ENCODE measurements at regions not wholly inside any gene's neighbourhood (a gene's known extent, or its start where the extent isn't known, plus 50 kb on each side); places are given as distances from the start of the nearest gene placed in this dataset.

DNA sequence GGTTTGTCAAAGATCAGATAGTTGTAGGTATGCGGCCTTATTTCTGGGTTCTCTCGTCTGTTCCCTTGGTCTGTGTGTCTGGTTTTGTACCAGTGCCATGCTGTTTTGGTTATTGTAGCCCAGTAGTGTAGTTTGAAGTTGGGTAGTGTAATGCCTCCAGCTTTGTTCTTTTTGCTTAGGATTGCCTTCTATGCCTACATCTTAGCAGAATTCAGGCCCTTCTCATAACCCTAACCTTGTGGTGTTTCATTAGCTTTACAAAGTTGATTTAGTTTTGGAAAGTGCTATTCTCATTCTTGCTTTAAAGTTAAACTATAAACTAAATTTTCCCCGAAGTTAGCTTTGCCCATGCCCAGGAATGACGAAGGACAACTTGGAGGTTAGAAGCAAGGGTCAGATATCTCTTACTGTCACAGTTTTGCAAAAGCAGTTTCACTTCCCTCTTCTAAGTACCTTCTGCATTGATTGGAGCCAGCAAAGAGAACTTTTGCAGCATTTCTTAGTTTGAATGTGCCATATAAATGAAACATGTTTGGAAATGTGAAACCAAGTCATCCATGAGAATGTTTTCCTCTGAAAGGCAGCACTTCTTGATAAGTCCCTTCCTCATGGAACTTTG lies 274.3 kb upstream of the DMRT1 start:
- no peaks in the 10 kb centered on the region for H3K9me1 ChIP-seq (ENCODE audit: insufficient read depth, low read length)
- no peak overlapping the region for H4K8ac ChIP-seq (ENCODE audit: low read depth in 2 of 2, low read length in 2 of 2)
- H3K4me3 ChIP-seq (ENCODE audit: insufficient read depth, low read depth, low read length) = no peak overlapping the region
- no CpG with 5 or more reads among the region's 4 CpGs for WGBS, 2 experiments (ENCODE audit: extremely low coverage in 2 of 2, insufficient read length in 1 of 2)
- H2AK9ac ChIP-seq (replicated peaks; ENCODE audit: low read depth, low read length, poor library complexity) = no peak overlapping the region
- no peaks in the 10 kb centered on the region for H3K9me3 ChIP-seq (ENCODE audit: control insufficient read depth, insufficient read depth, low read length)
- ChIA-PET POLR2A (ENCODE audit: unreplicated experiment) (no interaction called here), CTCF (no interaction called here)
- no peak overlapping the region for H4K91ac ChIP-seq (ENCODE audit: insufficient read depth, low read depth, low read length)
- no peak overlapping the region for H2BK5ac ChIP-seq (ENCODE audit: low read depth, low read length, poor library complexity, severe bottlenecking)
- dilution Hi-C loops (cut with HindIII; ENCODE audit: low sequenced_read_pairs, unreplicated experiment) = no loop called here
- H2BK20ac ChIP-seq (ENCODE audit: low read depth, low read length) = no peak overlapping the region
- BruUV-seq (replicated peaks) = no TSS peak
- H3K4me1 ChIP-seq (ENCODE audit: control insufficient read depth, insufficient read depth, low read length) = no peaks in the 10 kb centered on the region
- H3K27ac ChIP-seq (ENCODE audit: insufficient read depth, low read length) = no peak overlapping the region
- intact Hi-C loops (cut with micrococcal nuclease) = no loop called here
- no peak overlapping the region for H3K4ac ChIP-seq (ENCODE audit: low read depth, low read length)
- H3K56ac ChIP-seq (ENCODE audit: extremely low read depth, insufficient read depth, low read length) = no peak overlapping the region
- no peak overlapping the region for H3K14ac ChIP-seq (replicated peaks; ENCODE audit: low read depth, low read length)
- no peak overlapping the region for H3K9ac ChIP-seq (ENCODE audit: low read depth, low read length)
- no peak overlapping the region for H3K23ac ChIP-seq (ENCODE audit: low read depth, low read length)
- no peak overlapping the region for H2BK120ac ChIP-seq (ENCODE audit: low read depth, low read length)
- H4K5ac ChIP-seq (ENCODE audit: low read depth, low read length) = no peak overlapping the region
- no peaks in the 10 kb centered on the region; the same call in none of the 2 replicates for H3K27me3 ChIP-seq (ENCODE audit: control insufficient read depth, insufficient read depth, low read length)
- H2AFZ ChIP-seq (replicated peaks; ENCODE audit: low read length, poor library complexity) = no peak overlapping the region
- H3K79me1 ChIP-seq (ENCODE audit: low read depth in 1 of 2, low read length in 2 of 2) = no peaks in the 10 kb centered on the region
- TF ChIP-seq MAZ (IDR thresholded peaks at IDR 0.05; ENCODE audit: borderline replicate concordance, low read depth, low read length) (no peak), BHLHE40 (IDR thresholded peaks at IDR 0.05; ENCODE audit: low read depth, low read length) (no peak), POLR2A (IDR thresholded peaks at IDR 0.05; ENCODE audit: low read depth, low read length) (no peak), MXI1 (IDR thresholded peaks at IDR 0.05; ENCODE audit: borderline replicate concordance, low read depth, low read length) (no peak), RAD21 (IDR thresholded peaks at IDR 0.05; ENCODE audit: low read length) (no peak), MAFK (IDR thresholded peaks at IDR 0.05; ENCODE audit: low read depth, low read length) (no peak), SMC3 (IDR thresholded peaks at IDR 0.05; ENCODE audit: low read depth, low read length) (no peak), CEBPB (IDR thresholded peaks at IDR 0.05; ENCODE audit: low read depth, low read length) (no peak), FOS (IDR thresholded peaks at IDR 0.05; ENCODE audit: low read depth, low read length) (no peak), RCOR1 (IDR thresholded peaks at IDR 0.05; ENCODE audit: insufficient replicate concordance, low read length) (no peak), CHD1 (IDR thresholded peaks at IDR 0.05; ENCODE audit: low read depth, low read length) (no peak)
- TF ChIP-seq, protein P1, sequence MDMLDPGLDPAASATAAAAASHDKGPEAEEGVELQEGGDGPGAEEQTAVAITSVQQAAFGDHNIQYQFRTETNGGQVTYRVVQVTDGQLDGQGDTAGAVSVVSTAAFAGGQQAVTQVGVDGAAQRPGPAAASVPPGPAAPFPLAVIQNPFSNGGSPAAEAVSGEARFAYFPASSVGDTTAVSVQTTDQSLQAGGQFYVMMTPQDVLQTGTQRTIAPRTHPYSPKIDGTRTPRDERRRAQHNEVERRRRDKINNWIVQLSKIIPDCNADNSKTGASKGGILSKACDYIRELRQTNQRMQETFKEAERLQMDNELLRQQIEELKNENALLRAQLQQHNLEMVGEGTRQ (IDR thresholded peaks at IDR 0.05; ENCODE audit: low read depth, low read length) = no peak
- TF ChIP-seq, protein P2, sequence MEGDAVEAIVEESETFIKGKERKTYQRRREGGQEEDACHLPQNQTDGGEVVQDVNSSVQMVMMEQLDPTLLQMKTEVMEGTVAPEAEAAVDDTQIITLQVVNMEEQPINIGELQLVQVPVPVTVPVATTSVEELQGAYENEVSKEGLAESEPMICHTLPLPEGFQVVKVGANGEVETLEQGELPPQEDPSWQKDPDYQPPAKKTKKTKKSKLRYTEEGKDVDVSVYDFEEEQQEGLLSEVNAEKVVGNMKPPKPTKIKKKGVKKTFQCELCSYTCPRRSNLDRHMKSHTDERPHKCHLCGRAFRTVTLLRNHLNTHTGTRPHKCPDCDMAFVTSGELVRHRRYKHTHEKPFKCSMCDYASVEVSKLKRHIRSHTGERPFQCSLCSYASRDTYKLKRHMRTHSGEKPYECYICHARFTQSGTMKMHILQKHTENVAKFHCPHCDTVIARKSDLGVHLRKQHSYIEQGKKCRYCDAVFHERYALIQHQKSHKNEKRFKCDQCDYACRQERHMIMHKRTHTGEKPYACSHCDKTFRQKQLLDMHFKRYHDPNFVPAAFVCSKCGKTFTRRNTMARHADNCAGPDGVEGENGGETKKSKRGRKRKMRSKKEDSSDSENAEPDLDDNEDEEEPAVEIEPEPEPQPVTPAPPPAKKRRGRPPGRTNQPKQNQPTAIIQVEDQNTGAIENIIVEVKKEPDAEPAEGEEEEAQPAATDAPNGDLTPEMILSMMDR (conservative IDR thresholded peaks at IDR 0.05; ENCODE audit: low read depth, low read length) = no peak
- TF ChIP-seq, protein P3, sequence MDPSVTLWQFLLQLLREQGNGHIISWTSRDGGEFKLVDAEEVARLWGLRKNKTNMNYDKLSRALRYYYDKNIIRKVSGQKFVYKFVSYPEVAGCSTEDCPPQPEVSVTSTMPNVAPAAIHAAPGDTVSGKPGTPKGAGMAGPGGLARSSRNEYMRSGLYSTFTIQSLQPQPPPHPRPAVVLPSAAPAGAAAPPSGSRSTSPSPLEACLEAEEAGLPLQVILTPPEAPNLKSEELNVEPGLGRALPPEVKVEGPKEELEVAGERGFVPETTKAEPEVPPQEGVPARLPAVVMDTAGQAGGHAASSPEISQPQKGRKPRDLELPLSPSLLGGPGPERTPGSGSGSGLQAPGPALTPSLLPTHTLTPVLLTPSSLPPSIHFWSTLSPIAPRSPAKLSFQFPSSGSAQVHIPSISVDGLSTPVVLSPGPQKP (IDR thresholded peaks at IDR 0.05; ENCODE audit: borderline replicate concordance, low read depth, low read length) = no peak
- H2AK5ac ChIP-seq (ENCODE audit: low read depth, low read length) = no peak overlapping the region
- no peak overlapping the region for H3K18ac ChIP-seq (ENCODE audit: low read depth, low read length)
- DNase-seq (no peak), ATAC-seq (ENCODE audit: low read depth) (no peak)
- in situ Hi-C loops (cut with MboI; ENCODE audit: low sequenced_read_pairs) = no loop called here
- no peak overlapping the region for H3K4me2 ChIP-seq (ENCODE audit: low read depth, low read length)
- no peaks in the 10 kb centered on the region for H4K20me1 ChIP-seq (ENCODE audit: insufficient read depth, low read length)
- no peaks in the 10 kb centered on the region for H3K36me3 ChIP-seq (ENCODE audit: control insufficient read depth, insufficient read depth, low read length)
- no peak overlapping the region for H2BK15ac ChIP-seq (ENCODE audit: low read depth, low read length)

Measured in IMR-90 (cell line).